ENCODE measurements at regions not wholly inside any gene's neighbourhood (a gene's known extent, or its start where the extent isn't known, plus 50 kb on each side); places are given as distances from the start of the nearest gene placed in this dataset.

GRCh38 chr9:16182784-16183183, 629.9 kb downstream of the CCDC171 start:
- DNase-seq = no peak
- no peak for ATAC-seq (ENCODE audit: low read depth)

GRCh38 chr9:16184964-16185646, 632.3 kb downstream of the CCDC171 start:
- H3K27ac Mint-ChIP-seq = peak overlapping the region; percentile 66
- H3K4me1 Mint-ChIP-seq = peaks cover 27% of the 10 kb centered on the region
- POLR2A ChIA-PET = no interaction called here
- H3K36me3 Mint-ChIP-seq = peaks cover 10% of the 10 kb centered on the region
- DNase-seq (no peak), ATAC-seq (ENCODE audit: low read depth) (peak; percentile 44)
- no peak overlapping the region for H3K4me3 Mint-ChIP-seq
- H3K27me3 Mint-ChIP-seq = no peaks in the 10 kb centered on the region
- H3K9me3 Mint-ChIP-seq = peaks cover 10% of the 10 kb centered on the region

More at GRCh38 chr9:16182784-16183183, 629.9 kb downstream of the CCDC171 start:
- POLR2A ChIA-PET = no interaction called here
- H3K27me3 Mint-ChIP-seq = no peaks in the 10 kb centered on the region
- peak overlapping the region; percentile 66 for H3K27ac Mint-ChIP-seq
- H3K4me1 Mint-ChIP-seq = peaks cover 38% of the 10 kb centered on the region
- H3K4me3 Mint-ChIP-seq = no peak overlapping the region
- peaks cover 5% of the 10 kb centered on the region for H3K36me3 Mint-ChIP-seq
- peaks cover 2% of the 10 kb centered on the region for H3K9me3 Mint-ChIP-seq

- POLR2A ChIA-PET = no interaction called here
- Mint-ChIP-seq H3K4me3 (no peak overlapping the region), H3K9me3 (peaks cover 10% of the 10 kb centered on the region), H3K27ac (no peak overlapping the region), H3K36me3 (peaks cover 6% of the 10 kb centered on the region), H3K4me1 (peaks cover 8% of the 10 kb centered on the region), H3K27me3 (no peaks in the 10 kb centered on the region)
- no peak for DNase-seq
- ATAC-seq (ENCODE audit: low read depth) = no peak
These were observed 638.3 kb downstream of the CCDC171 start for GRCh38 chr9:16191191-16191590.

GRCh38 chr9:16191691-16192402, 639.0 kb downstream of the CCDC171 start:
- POLR2A ChIA-PET = no interaction called here
- ATAC-seq (ENCODE audit: low read depth) (peak; percentile 95), DNase-seq (peak; percentile 79)
- H3K36me3 Mint-ChIP-seq = peaks cover 6% of the 10 kb centered on the region
- peaks cover 7% of the 10 kb centered on the region for H3K4me1 Mint-ChIP-seq
- peak overlapping the region; percentile 79 for H3K27ac Mint-ChIP-seq
- no peaks in the 10 kb centered on the region for H3K27me3 Mint-ChIP-seq
- H3K4me3 Mint-ChIP-seq = peak overlapping the region; percentile 71
- peaks cover 7% of the 10 kb centered on the region for H3K9me3 Mint-ChIP-seq

GRCh38 chr9:16192403-16193017, 639.7 kb downstream of the CCDC171 start:
- H3K4me3 Mint-ChIP-seq = peak overlapping the region; percentile 71
- ATAC-seq (ENCODE audit: low read depth) (no peak), DNase-seq (no peak)
- POLR2A ChIA-PET = no interaction called here
- H3K9me3 Mint-ChIP-seq = peaks cover 7% of the 10 kb centered on the region
- peaks cover 4% of the 10 kb centered on the region for H3K36me3 Mint-ChIP-seq
- H3K27me3 Mint-ChIP-seq = no peaks in the 10 kb centered on the region
- peak overlapping the region; percentile 79 for H3K27ac Mint-ChIP-seq
- H3K4me1 Mint-ChIP-seq = peaks cover 7% of the 10 kb centered on the region

GRCh38 chr9:16193066-16193465, 640.2 kb downstream of the CCDC171 start:
- no peaks in the 10 kb centered on the region for H3K27me3 Mint-ChIP-seq
- peaks cover 7% of the 10 kb centered on the region for H3K4me1 Mint-ChIP-seq
- POLR2A ChIA-PET = no interaction called here
- no peak overlapping the region for H3K4me3 Mint-ChIP-seq
- ATAC-seq (ENCODE audit: low read depth) (no peak), DNase-seq (no peak)
- no peak overlapping the region for H3K27ac Mint-ChIP-seq
- H3K9me3 Mint-ChIP-seq = peaks cover 7% of the 10 kb centered on the region
- peaks cover 4% of the 10 kb centered on the region for H3K36me3 Mint-ChIP-seq

- no peak overlapping the region for H3K4me3 Mint-ChIP-seq
- H3K27me3 Mint-ChIP-seq = peaks cover 2% of the 10 kb centered on the region
- peaks cover 4% of the 10 kb centered on the region for H3K4me1 Mint-ChIP-seq
- no peaks in the 10 kb centered on the region for H3K36me3 Mint-ChIP-seq
- no peak for ATAC-seq (ENCODE audit: low read depth)
- POLR2A ChIA-PET = no interaction called here
- H3K9me3 Mint-ChIP-seq = no peaks in the 10 kb centered on the region
- H3K27ac Mint-ChIP-seq = no peak overlapping the region
- no peak for DNase-seq
These were observed 643.4 kb downstream of the CCDC171 start for GRCh38 chr9:16196206-16196605.

- no peak for DNase-seq
- Mint-ChIP-seq H3K9me3 (no peaks in the 10 kb centered on the region), H3K27ac (no peak overlapping the region)
These were observed 644.9 kb downstream of the CCDC171 start for GRCh38 chr9:16197578-16198370.

GRCh38 chr9:16198996-16199395, 646.2 kb downstream of the CCDC171 start:
- Mint-ChIP-seq H3K36me3 (no peaks in the 10 kb centered on the region), H3K4me3 (no peak overlapping the region), H3K4me1 (no peaks in the 10 kb centered on the region), H3K27ac (no peak overlapping the region), H3K27me3 (peaks cover 2% of the 10 kb centered on the region), H3K9me3 (no peaks in the 10 kb centered on the region)
- POLR2A ChIA-PET = interaction anchor here (0.7 kb wide), 1 partner anchor 9 kb away, joined by 4 read pairs; no protein-coding TSS in a partner anchor
- ATAC-seq (ENCODE audit: low read depth) = no peak
- no peak for DNase-seq

More at GRCh38 chr9:16197578-16198370, 644.9 kb downstream of the CCDC171 start:
- POLR2A ChIA-PET = no interaction called here
- Mint-ChIP-seq H3K4me1 (no peaks in the 10 kb centered on the region), H3K36me3 (no peaks in the 10 kb centered on the region), H3K27me3 (peaks cover 2% of the 10 kb centered on the region), H3K4me3 (no peak overlapping the region)
- ATAC-seq (ENCODE audit: low read depth) = no peak

- DNase-seq (no peak), ATAC-seq (ENCODE audit: low read depth) (no peak)
- peaks cover 8% of the 10 kb centered on the region for H3K4me1 Mint-ChIP-seq
- H3K27me3 Mint-ChIP-seq = peaks cover 2% of the 10 kb centered on the region
- H3K4me3 Mint-ChIP-seq = no peak overlapping the region
- POLR2A ChIA-PET = no interaction called here
- no peaks in the 10 kb centered on the region for H3K36me3 Mint-ChIP-seq
- no peaks in the 10 kb centered on the region for H3K9me3 Mint-ChIP-seq
- H3K27ac Mint-ChIP-seq = no peak overlapping the region
These were observed 649.4 kb downstream of the CCDC171 start for GRCh38 chr9:16202221-16202620.

- DNase-seq (no peak), ATAC-seq (ENCODE audit: low read depth) (no peak)
- Mint-ChIP-seq H3K4me3 (no peak overlapping the region), H3K27ac (no peak overlapping the region), H3K27me3 (peaks cover 2% of the 10 kb centered on the region), H3K36me3 (no peaks in the 10 kb centered on the region), H3K9me3 (no peaks in the 10 kb centered on the region), H3K4me1 (peaks cover 13% of the 10 kb centered on the region)
- POLR2A ChIA-PET = no interaction called here
These were observed 650.3 kb downstream of the CCDC171 start for GRCh38 chr9:16202914-16203728.

- DNase-seq (no peak), ATAC-seq (ENCODE audit: low read depth) (no peak)
- H3K4me1 Mint-ChIP-seq = peaks cover 13% of the 10 kb centered on the region
- H3K36me3 Mint-ChIP-seq = no peaks in the 10 kb centered on the region
- no peak overlapping the region for H3K4me3 Mint-ChIP-seq
- no peaks in the 10 kb centered on the region for H3K9me3 Mint-ChIP-seq
- POLR2A ChIA-PET = no interaction called here
- peaks cover 2% of the 10 kb centered on the region for H3K27me3 Mint-ChIP-seq
- H3K27ac Mint-ChIP-seq = no peak overlapping the region
These were observed 651.1 kb downstream of the CCDC171 start for GRCh38 chr9:16203729-16204573.

Measured in activated naive CD8-positive, alpha-beta T cell treated with anti-CD3 and anti-CD28 coated beads, Interleukin-2, amount 10 ng/mL, durations not matched to agents 7 days and 5 days (primary cell).